ENCODE measurements at regions not wholly inside any gene's neighbourhood (a gene's known extent, or its start where the extent isn't known, plus 50 kb on each side); places are given as distances from the start of the nearest gene placed in this dataset.

GRCh38 chr3:178274711-178275110, 261.5 kb upstream of the KCNMB2 start:
- DNase-seq (ENCODE audit: low spot score) (no peak), ATAC-seq (no peak)
- peaks cover 12% of the 10 kb centered on the region for H3K9me3 Mint-ChIP-seq
- H3K36me3 Mint-ChIP-seq, result peaks cover 7% of the 10 kb centered on the region
- H3K4me1 Mint-ChIP-seq, result no peaks in the 10 kb centered on the region
- no peaks in the 10 kb centered on the region; the same call in 1 of the 2 replicates for H3K27me3 Mint-ChIP-seq (ENCODE audit: low read depth)
- no peak overlapping the region for H3K4me3 Mint-ChIP-seq
- CTCF ChIA-PET, result no interaction called here
- POLR2A ChIA-PET, result no interaction called here
- TF ChIP-seq ZNF416 (CRISPR knock-in tag; IDR thresholded peaks at IDR 0.05) (no peak), USF2 (CRISPR knock-in tag; IDR thresholded peaks at IDR 0.05) (no peak), GTF2I (CRISPR knock-in tag; conservative IDR thresholded peaks at IDR 0.05) (no peak), OVOL2 (CRISPR knock-in tag; IDR thresholded peaks at IDR 0.05; ENCODE audit: borderline replicate concordance) (no peak)
- H3K27ac Mint-ChIP-seq, result no peak overlapping the region

- Mint-ChIP-seq H3K27ac (no peak overlapping the region), H3K4me1 (no peaks in the 10 kb centered on the region), H3K27me3 (ENCODE audit: low read depth) (no peaks in the 10 kb centered on the region; the same call in 1 of the 2 replicates), H3K9me3 (peaks cover 16% of the 10 kb centered on the region), H3K4me3 (no peak overlapping the region), H3K36me3 (peaks cover 10% of the 10 kb centered on the region)
- ChIA-PET POLR2A (no interaction called here), CTCF (no interaction called here)
- ATAC-seq, result no peak
- DNase-seq (ENCODE audit: low spot score), result no peak
- TF ChIP-seq FOXP1 (CRISPR knock-in tag; IDR thresholded peaks at IDR 0.05; ENCODE audit: borderline replicate concordance), result no peak
- TF ChIP-seq MLX (CRISPR knock-in tag; IDR thresholded peaks at IDR 0.05), result no peak
- no peak for TF ChIP-seq SMAD4 (CRISPR knock-in tag; IDR thresholded peaks at IDR 0.05)
- TF ChIP-seq TEAD4 (CRISPR knock-in tag; IDR thresholded peaks at IDR 0.05), result no peak
- TF ChIP-seq ZBTB21 (CRISPR knock-in tag; IDR thresholded peaks at IDR 0.05; ENCODE audit: borderline replicate concordance), result no peak
- no peak for TF ChIP-seq NFE2L1 (CRISPR knock-in tag; IDR thresholded peaks at IDR 0.05)
- TF ChIP-seq ATF1 (CRISPR knock-in tag; IDR thresholded peaks at IDR 0.05), result no peak
- TF ChIP-seq OVOL2 (CRISPR knock-in tag; IDR thresholded peaks at IDR 0.05; ENCODE audit: borderline replicate concordance), result no peak
- TF ChIP-seq ZNF263 (CRISPR knock-in tag; IDR thresholded peaks at IDR 0.05; ENCODE audit: low read depth), result no peak
- no peak for TF ChIP-seq KAT7 (CRISPR knock-in tag; IDR thresholded peaks at IDR 0.05; ENCODE audit: borderline replicate concordance)
- TF ChIP-seq NFATC4 (CRISPR knock-in tag; IDR thresholded peaks at IDR 0.05), result no peak
- TF ChIP-seq MXD4 (CRISPR knock-in tag; IDR thresholded peaks at IDR 0.05; ENCODE audit: borderline replicate concordance), result no peak
- no peak for TF ChIP-seq SMAD3 (CRISPR knock-in tag; IDR thresholded peaks at IDR 0.05; ENCODE audit: borderline replicate concordance)
- TF ChIP-seq ATF6 (CRISPR knock-in tag; IDR thresholded peaks at IDR 0.05), result no peak
- no peak for TF ChIP-seq ZNF281 (CRISPR knock-in tag; IDR thresholded peaks at IDR 0.05)
- no peak for TF ChIP-seq HMGXB4 (CRISPR knock-in tag; IDR thresholded peaks at IDR 0.05)
- TF ChIP-seq ZNF396 (CRISPR knock-in tag; IDR thresholded peaks at IDR 0.05; ENCODE audit: borderline replicate concordance), result no peak
- no peak for TF ChIP-seq ZNF671 (CRISPR knock-in tag; IDR thresholded peaks at IDR 0.05)
Measured at GRCh38 chr3:178275311-178275710, 260.9 kb upstream of the KCNMB2 start.
